NB4 (cell line): ENCODE measurements at regions not wholly inside any gene's neighbourhood (a gene's known extent, or its start where the extent isn't known, plus 50 kb on each side); places are given as distances from the start of the nearest gene placed in this dataset.
"Not testable (repeated sequence)": the region's sequence is repeated elsewhere in the genome, so short reads cannot be mapped to it uniquely, and the experiment has no call there.

Experiments
- DNase-seq: peaks from one replicate; pipeline ENCODE4 v3.0.0; 2010; ENCODE audit warnings: low read depth
- H3K4me3 ChIP-seq: one replicate; pipeline ENCODE4 v1.5.1; 2011; ENCODE audit warnings: mild to moderate bottlenecking, low read depth, low read length, moderate library complexity
- CTCF ChIP-seq: IDR thresholded peaks from one replicate; pipeline ENCODE4 v1.5.1; 2012; ENCODE audit warnings: low read depth, low read length
- MYC ChIP-seq: IDR thresholded peaks from 2 replicates; pipeline ENCODE4 v1.6.1; 2011; ENCODE audit warnings: low read depth, low read length
- POLR2A ChIP-seq: IDR thresholded peaks from 2 replicates; pipeline ENCODE4 v1.6.1; 2011; ENCODE audit warnings: mild to moderate bottlenecking; ENCODE audit not compliant: insufficient read length; ENCODE audit errors: extremely low read depth
- TF ChIP-seq, protein P1 (sequence below): IDR thresholded peaks from 2 replicates; pipeline ENCODE4 v1.6.1; 2011; ENCODE audit warnings: low read depth, low read length

GRCh38 chr20:53863923-53864641 lies 206.3 kb downstream of the BCAS1 start:
- not testable (repeated sequence) for H3K4me3 ChIP-seq, DNase-seq

- not testable (repeated sequence) for DNase-seq, H3K4me3 ChIP-seq
These were observed 206.9 kb downstream of the BCAS1 start for GRCh38 chr20:53863535-53863922.

DNA sequence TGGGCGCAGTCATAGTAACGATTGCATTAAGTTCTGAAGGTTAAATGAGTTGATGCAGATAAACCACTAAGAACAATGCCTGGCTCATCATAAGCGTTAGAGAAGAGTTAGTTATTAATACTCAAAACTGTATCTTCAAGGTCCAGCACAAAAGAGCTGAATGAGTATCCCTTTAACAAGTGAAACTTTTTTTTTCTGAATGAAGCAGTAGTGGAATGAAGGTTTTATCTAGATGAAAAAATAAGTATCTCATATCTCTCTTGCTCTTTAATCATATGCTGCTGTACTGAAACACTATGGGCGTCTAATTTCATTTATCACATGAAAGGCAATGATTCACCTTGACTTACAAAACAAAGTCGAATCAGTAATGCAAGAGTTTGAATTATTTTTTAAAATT lies 207.4 kb downstream of the BCAS1 start:
- DNase-seq, H3K4me3 ChIP-seq: not testable (repeated sequence)

- not testable (repeated sequence) for DNase-seq, H3K4me3 ChIP-seq
These were observed 207.9 kb downstream of the BCAS1 start for GRCh38 chr20:53862490-53862889.

DNA sequence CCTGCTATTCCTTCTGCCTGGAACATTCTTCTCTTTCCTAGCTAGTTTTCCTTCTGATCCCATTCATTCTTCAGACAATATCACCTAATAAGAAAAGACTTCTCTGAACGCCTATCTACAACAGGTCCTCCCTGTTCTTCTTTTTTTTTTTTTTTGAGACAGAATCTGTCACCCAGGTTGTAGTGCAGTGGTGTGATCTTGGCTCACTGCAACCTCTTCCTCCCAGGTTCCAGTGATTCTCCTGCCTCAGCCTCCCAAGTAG lies 208.3 kb downstream of the BCAS1 start:
- H3K4me3 ChIP-seq, DNase-seq: not testable (repeated sequence)

- no peak for TF ChIP-seq POLR2A
- TF ChIP-seq CTCF, result no peak
- TF ChIP-seq, protein P1, sequence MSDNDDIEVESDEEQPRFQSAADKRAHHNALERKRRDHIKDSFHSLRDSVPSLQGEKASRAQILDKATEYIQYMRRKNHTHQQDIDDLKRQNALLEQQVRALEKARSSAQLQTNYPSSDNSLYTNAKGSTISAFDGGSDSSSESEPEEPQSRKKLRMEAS, result no peak
- no peak for TF ChIP-seq MYC
- DNase-seq, result no peak
These were observed 210.7 kb downstream of the BCAS1 start for GRCh38 chr20:53859684-53860083.

GRCh38 chr20:53859009-53859408 lies 211.4 kb downstream of the BCAS1 start:
- not testable (repeated sequence) for H3K4me3 ChIP-seq, DNase-seq

More at GRCh38 chr20:53859684-53860083, 210.7 kb downstream of the BCAS1 start:
- no peak overlapping the region for H3K4me3 ChIP-seq

GRCh38 chr20:53858516-53858915 lies 211.9 kb downstream of the BCAS1 start:
- DNase-seq, H3K4me3 ChIP-seq: not testable (repeated sequence)

GRCh38 chr20:53857723-53858236 lies 212.6 kb downstream of the BCAS1 start:
- no peak overlapping the region for H3K4me3 ChIP-seq
- DNase-seq, result no peak
- no peak for TF ChIP-seq POLR2A
- no peak for TF ChIP-seq MYC
- TF ChIP-seq, protein P1, result no peak
- no peak for TF ChIP-seq CTCF

- no peak overlapping the region for H3K4me3 ChIP-seq
- TF ChIP-seq POLR2A, result no peak
- TF ChIP-seq CTCF, result no peak
- TF ChIP-seq, protein P1, result no peak
- no peak for TF ChIP-seq MYC
- DNase-seq, result no peak
These were observed 213.8 kb downstream of the BCAS1 start for GRCh38 chr20:53856300-53857295.
